Spleen (tissue), 11 donors: ENCODE measurements at regions not wholly inside any gene's neighbourhood (a gene's known extent, or its start where the extent isn't known, plus 50 kb on each side); places are given as distances from the start of the nearest gene placed in this dataset.
A peak's percentile ranks its signal among the peaks of the same experiment; 100 is the strongest.

Experiments used
- DNase-seq: peaks from one replicate; pipeline ENCODE4 v3.0.0-alpha.2; 2020
- H3K27ac ChIP-seq, 8 donors: fragments of 200-600 bp; sonication (generic) in 7 of 8; 1 replicate in 4 of 8; 2 replicates in 4 of 8; pipeline versions ENCODE4 v1.5.0 to v1.8.0; 2016 to 2021; ENCODE audit warnings: inconsistent platforms in 4 of 8, mild to moderate bottlenecking in 4 of 8, moderate library complexity in 1 of 8
- H3K27me3 ChIP-seq, 7 donors: fragments of 200-600 bp; sonication (generic) in 6 of 7; replicated peaks in 1 of 7; 1 replicate in 4 of 7; 2 replicates in 3 of 7; pipeline versions ENCODE4 v1.5.0 to v1.8.0; 2016 to 2021; ENCODE audit warnings: inconsistent platforms in 3 of 7, mild to moderate bottlenecking in 1 of 7
- H3K36me3 ChIP-seq, 6 donors: fragments of 200-600 bp; sonication (generic) in 5 of 6; 1 replicate in 4 of 6; 2 replicates in 2 of 6; pipeline versions ENCODE4 v1.5.0 to v1.8.0; 2016 to 2021; ENCODE audit warnings: inconsistent platforms in 2 of 6
- H3K4me1 ChIP-seq, 6 donors: fragments of 200-600 bp; sonication (generic) in 5 of 6; 1 replicate in 3 of 6; 2 replicates in 3 of 6; pipeline versions ENCODE4 v1.5.0 to v1.8.0; 2016 to 2021; ENCODE audit warnings: inconsistent platforms in 3 of 6
- H3K4me3 ChIP-seq, 8 donors: fragments of 200-600 bp; sonication (generic) in 7 of 8; 1 replicate in 4 of 8; 2 replicates in 4 of 8; pipeline versions ENCODE4 v1.5.0 to v1.8.0; 2016 to 2021; ENCODE audit warnings: inconsistent platforms in 4 of 8, mild to moderate bottlenecking in 4 of 8, moderate library complexity in 2 of 8
- H3K9me3 ChIP-seq, 8 donors: fragments of 200-600 bp; sonication (generic) in 7 of 8; 1 replicate in 4 of 8; 2 replicates in 4 of 8; pipeline versions ENCODE4 v1.5.0 to v1.8.0; 2016 to 2021; ENCODE audit warnings: inconsistent platforms in 4 of 8
- POLR2A ChIP-seq, 3 donors: fragments of 450-650 bp; IDR thresholded peaks; one replicate each; pipeline ENCODE4 v1.5.1; 2017; ENCODE audit warnings: antibody characterized with exemption in 3 of 3, mild to moderate bottlenecking in 1 of 3
- POLR2AphosphoS5 ChIP-seq, 3 donors: sonication (generic); formaldehyde crosslinking; IDR thresholded peaks; one replicate each; pipeline ENCODE4 v1.5.1; 2017; ENCODE audit warnings: antibody characterized with exemption in 3 of 3
- WGBS, 5 donors: extraction: QIAGEN DNeasy Blood & Tissue Kit in 3 of 5; methylation state at CpG; one replicate each; pipeline versions ENCODE4 v1.1.5 to v1.1.7; 2013 to 2018; 5-methylcytosine and 5-hydroxymethylcytosine counted together
- intact Hi-C: fragments of 100-400 bp; cut with DNase I; formaldehyde crosslinking; loops from one replicate; pipeline ENCODE4 v1.15.0; 2023; ENCODE audit warnings: low total_unique reads
- TF ChIP-seq, protein P1 (sequence below), 11 experiments: fragments of 200-600 bp in 7 of 11; fragments of 450-650 bp in 4 of 11; sonication (generic) in 4 of 11; IDR thresholded peaks in 8 of 11; conservative IDR thresholded peaks in 3 of 11; 1 replicate in 7 of 11; 2 replicates in 4 of 11; pipeline versions ENCODE4 v1.4.0 to v1.8.0; 2016 to 2021; ENCODE audit warnings: antibody characterized with exemption in 11 of 11, inconsistent platforms in 4 of 11, mild to moderate bottlenecking in 1 of 11
- donor health status: healthy with polysubstance abuse.
- donor health status: DM: no; HTN: no; CAD: no; lungs with moderate emphysema.
- donor health status: DM: no; HTN: no; CAD: no.
- donor health status: Bipolar disorder and iron deficiency.
- donor health status: healthy.
- donor health status: DM: no; HTN: no; CAD: no.
- donor health status: DM: yes; HTN: yes; CAD: no.

DNA sequence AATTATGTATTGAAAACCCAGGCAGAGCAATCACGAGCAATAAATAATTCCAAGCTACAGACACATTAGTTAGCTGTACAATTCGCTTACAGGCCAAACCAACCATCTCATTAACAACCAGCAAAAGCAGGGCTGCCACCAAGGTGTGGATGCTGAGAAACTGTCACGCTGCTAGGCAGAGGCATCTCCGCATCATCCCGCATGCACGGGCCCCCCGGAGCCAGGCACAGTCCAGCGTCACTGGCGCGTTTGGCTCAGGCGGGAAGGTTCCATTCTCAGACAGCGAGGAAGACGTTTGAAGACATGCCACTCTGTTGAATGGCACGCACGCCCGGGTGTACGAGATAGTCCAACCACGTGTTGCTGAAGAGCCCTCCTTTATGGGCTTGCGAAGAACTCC, 184.0 kb downstream of the OLFM1 start:
- no peak for DNase-seq
- no peak overlapping the region for H3K4me3 ChIP-seq
- H3K36me3 ChIP-seq = no peaks in the 10 kb centered on the region
- H3K27me3 ChIP-seq = peaks cover 0 to 77% (median 10%) of the 10 kb centered on the region in 7 donors
- peaks cover 0 to 13% (median 0%) of the 10 kb centered on the region in 6 donors for H3K4me1 ChIP-seq
- H3K27ac ChIP-seq = no peak overlapping the region
- no peak for TF ChIP-seq POLR2AphosphoS5 (IDR thresholded peaks at IDR 0.05)
- TF ChIP-seq POLR2A (IDR thresholded peaks at IDR 0.05) = no peak
- TF ChIP-seq, protein P1, sequence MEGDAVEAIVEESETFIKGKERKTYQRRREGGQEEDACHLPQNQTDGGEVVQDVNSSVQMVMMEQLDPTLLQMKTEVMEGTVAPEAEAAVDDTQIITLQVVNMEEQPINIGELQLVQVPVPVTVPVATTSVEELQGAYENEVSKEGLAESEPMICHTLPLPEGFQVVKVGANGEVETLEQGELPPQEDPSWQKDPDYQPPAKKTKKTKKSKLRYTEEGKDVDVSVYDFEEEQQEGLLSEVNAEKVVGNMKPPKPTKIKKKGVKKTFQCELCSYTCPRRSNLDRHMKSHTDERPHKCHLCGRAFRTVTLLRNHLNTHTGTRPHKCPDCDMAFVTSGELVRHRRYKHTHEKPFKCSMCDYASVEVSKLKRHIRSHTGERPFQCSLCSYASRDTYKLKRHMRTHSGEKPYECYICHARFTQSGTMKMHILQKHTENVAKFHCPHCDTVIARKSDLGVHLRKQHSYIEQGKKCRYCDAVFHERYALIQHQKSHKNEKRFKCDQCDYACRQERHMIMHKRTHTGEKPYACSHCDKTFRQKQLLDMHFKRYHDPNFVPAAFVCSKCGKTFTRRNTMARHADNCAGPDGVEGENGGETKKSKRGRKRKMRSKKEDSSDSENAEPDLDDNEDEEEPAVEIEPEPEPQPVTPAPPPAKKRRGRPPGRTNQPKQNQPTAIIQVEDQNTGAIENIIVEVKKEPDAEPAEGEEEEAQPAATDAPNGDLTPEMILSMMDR (IDR thresholded peaks at IDR 0.05 in 8 of 11, conservative IDR thresholded peaks at IDR 0.05 in 3 of 11) = no peak
- 76 to 82% (median 78%) methylated on average over 19 of the region's 19 CpGs for WGBS, 5 donors
- intact Hi-C loops = no loop called here
- H3K9me3 ChIP-seq = no peaks in the 10 kb centered on the region

DNA sequence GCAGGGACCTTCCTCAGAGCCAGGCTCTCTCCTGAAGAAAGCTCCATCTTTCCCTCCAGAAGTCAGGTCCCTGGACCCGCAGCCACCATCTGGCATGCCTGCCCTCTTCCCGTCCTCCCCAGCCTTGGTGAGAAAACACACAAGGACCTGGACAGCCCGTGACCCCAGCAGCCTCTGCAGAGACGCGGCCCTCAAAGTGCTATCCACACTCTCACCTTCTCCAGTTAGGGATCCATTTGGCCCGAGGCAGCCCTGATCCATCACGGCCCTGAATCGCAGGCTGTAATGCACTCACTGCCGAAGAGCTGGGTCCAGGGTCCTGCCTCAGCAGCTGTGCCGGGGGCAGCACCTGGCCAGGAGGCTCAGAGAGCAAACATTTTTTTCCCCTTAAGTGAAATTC, 185.1 kb downstream of the OLFM1 start:
- no peaks in the 10 kb centered on the region for H3K36me3 ChIP-seq
- WGBS, 5 donors = 54 to 62% (median 57%) methylated on average over 8 to 10 of the region's 10 CpGs
- intact Hi-C loops = no loop called here
- H3K4me3 ChIP-seq = no peak overlapping the region
- peaks cover 0 to 77% (median 6%) of the 10 kb centered on the region in 7 donors for H3K27me3 ChIP-seq
- DNase-seq = no peak
- no peak overlapping the region for H3K27ac ChIP-seq
- H3K4me1 ChIP-seq = peaks cover 0 to 13% (median 0%) of the 10 kb centered on the region in 6 donors
- no peaks in the 10 kb centered on the region for H3K9me3 ChIP-seq
- TF ChIP-seq POLR2AphosphoS5 (IDR thresholded peaks at IDR 0.05) (no peak), POLR2A (IDR thresholded peaks at IDR 0.05) (no peak)
- TF ChIP-seq, protein P1 (IDR thresholded peaks at IDR 0.05 in 8 of 11, conservative IDR thresholded peaks at IDR 0.05 in 3 of 11) = no peak

DNA sequence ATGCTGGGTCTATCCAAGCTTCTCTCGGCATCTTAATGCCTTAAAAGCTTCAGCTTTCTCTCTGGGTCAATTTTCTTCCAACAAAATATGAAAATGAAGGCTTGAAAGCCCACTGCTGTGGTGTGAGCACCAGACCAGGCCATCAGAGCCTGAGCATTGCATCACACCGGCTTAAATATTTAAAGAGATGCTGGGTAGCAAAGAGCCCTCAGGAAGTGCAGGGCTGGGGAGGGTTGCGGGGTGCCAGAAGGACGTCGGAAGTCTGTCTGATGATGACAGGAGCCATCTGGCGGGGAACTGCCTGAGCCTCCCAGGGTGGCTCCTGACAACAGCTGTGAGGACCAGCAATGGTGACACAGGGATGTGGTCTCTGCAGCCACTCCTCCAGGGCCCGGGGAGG, 185.5 kb downstream of the OLFM1 start:
- TF ChIP-seq POLR2A (IDR thresholded peaks at IDR 0.05) (no peak), POLR2AphosphoS5 (IDR thresholded peaks at IDR 0.05) (peak; percentile 59 to 75 (median 71))
- 42 to 64% (median 52%) methylated on average over 6 to 7 of the region's 7 CpGs for WGBS, 5 donors
- intact Hi-C loops = no loop called here
- Histone ChIP-seq H3K36me3 (no peaks in the 10 kb centered on the region), H3K9me3 (no peaks in the 10 kb centered on the region), H3K27me3 (peaks cover 0 to 75% (median 5%) of the 10 kb centered on the region in 7 donors), H3K4me3 (no peak overlapping the region), H3K27ac (no peak overlapping the region), H3K4me1 (peaks cover 0 to 13% (median 0%) of the 10 kb centered on the region in 6 donors)
- DNase-seq = no peak

DNA sequence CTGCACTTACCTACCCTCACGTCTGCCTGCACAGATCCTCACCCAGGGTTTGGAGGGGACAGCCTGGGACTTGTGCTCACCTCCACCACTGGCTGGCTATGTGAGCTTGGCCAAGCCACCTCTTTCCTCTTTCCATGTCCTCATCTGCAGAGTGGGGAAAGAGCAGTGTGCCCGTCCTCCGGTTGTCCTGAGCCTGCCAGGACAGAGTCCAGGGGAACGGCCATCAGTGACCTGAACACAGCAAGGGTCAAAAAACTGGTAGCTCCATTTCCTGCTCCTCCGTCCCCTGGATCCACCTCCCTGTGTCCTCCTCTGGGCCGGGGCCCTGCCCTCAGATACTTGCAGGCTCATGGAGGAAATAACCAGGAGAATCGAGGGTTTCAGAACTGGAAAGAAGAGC, 187.7 kb downstream of the OLFM1 start:
- DNase-seq = no peak
- WGBS, 5 donors = 60 to 72% (median 70%) methylated on average over 7 of the region's 7 CpGs
- no peak for TF ChIP-seq POLR2A (IDR thresholded peaks at IDR 0.05)
- no peak for TF ChIP-seq POLR2AphosphoS5 (IDR thresholded peaks at IDR 0.05)
- TF ChIP-seq, protein P1 (IDR thresholded peaks at IDR 0.05 in 8 of 11, conservative IDR thresholded peaks at IDR 0.05 in 3 of 11) = no peak
- H3K4me3 ChIP-seq = no peak overlapping the region
- H3K27ac ChIP-seq = no peak overlapping the region
- intact Hi-C loops = no loop called here
- peaks cover 0 to 13% (median 0%) of the 10 kb centered on the region in 6 donors for H3K4me1 ChIP-seq
- peaks cover 0 to 87% (median 4%) of the 10 kb centered on the region in 7 donors for H3K27me3 ChIP-seq
- H3K9me3 ChIP-seq = no peaks in the 10 kb centered on the region
- no peaks in the 10 kb centered on the region for H3K36me3 ChIP-seq
